ENCODE measurements at regions not wholly inside any gene's neighbourhood (a gene's known extent, or its start where the extent isn't known, plus 50 kb on each side); places are given as distances from the start of the nearest gene placed in this dataset.

DNA sequence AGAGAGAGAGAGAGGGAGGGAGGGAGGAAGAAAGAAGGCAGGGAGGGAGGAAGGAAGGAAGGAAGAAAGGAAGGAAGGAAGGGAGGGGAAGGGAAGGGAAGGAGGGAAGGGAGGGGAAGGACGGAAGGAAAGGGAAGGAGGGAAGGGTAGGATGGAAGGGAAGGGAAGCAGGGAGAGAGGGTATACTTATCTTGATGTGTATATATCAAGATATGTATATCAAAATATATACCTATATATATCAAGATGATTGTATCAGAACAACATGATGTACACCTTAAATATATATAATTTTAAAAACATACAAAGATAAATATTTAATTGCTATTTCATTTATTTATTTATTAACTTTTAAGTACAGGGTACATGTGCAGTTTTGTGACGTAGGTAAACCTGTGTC lies 96.8 kb upstream of the ADAMTS16 start:
- TF ChIP-seq, protein P1, sequence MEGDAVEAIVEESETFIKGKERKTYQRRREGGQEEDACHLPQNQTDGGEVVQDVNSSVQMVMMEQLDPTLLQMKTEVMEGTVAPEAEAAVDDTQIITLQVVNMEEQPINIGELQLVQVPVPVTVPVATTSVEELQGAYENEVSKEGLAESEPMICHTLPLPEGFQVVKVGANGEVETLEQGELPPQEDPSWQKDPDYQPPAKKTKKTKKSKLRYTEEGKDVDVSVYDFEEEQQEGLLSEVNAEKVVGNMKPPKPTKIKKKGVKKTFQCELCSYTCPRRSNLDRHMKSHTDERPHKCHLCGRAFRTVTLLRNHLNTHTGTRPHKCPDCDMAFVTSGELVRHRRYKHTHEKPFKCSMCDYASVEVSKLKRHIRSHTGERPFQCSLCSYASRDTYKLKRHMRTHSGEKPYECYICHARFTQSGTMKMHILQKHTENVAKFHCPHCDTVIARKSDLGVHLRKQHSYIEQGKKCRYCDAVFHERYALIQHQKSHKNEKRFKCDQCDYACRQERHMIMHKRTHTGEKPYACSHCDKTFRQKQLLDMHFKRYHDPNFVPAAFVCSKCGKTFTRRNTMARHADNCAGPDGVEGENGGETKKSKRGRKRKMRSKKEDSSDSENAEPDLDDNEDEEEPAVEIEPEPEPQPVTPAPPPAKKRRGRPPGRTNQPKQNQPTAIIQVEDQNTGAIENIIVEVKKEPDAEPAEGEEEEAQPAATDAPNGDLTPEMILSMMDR (IDR thresholded peaks at IDR 0.05): no peak
- TF ChIP-seq POLR2AphosphoS5 (IDR thresholded peaks at IDR 0.05): no peak
- TF ChIP-seq POLR2A (IDR thresholded peaks at IDR 0.05; ENCODE audit: low read depth): no peak
- no peak for TF ChIP-seq EP300 (IDR thresholded peaks at IDR 0.05)
- Histone ChIP-seq H3K27me3 (no peaks in the 10 kb centered on the region), H3K36me3 (no peaks in the 10 kb centered on the region), H3K27ac (replicated peaks in 1 of 4) (no peak overlapping the region), H3K9me3 (no peaks in the 10 kb centered on the region), H3K4me1 (no peaks in the 10 kb centered on the region), H3K4me3 (no peak overlapping the region)
- 34% methylated on average over 2 of the region's 2 CpGs for WGBS
- no peak for DNase-seq (ENCODE audit: extremely low spot score)
- intact Hi-C loops (cut with DNase I): no loop called here

DNA sequence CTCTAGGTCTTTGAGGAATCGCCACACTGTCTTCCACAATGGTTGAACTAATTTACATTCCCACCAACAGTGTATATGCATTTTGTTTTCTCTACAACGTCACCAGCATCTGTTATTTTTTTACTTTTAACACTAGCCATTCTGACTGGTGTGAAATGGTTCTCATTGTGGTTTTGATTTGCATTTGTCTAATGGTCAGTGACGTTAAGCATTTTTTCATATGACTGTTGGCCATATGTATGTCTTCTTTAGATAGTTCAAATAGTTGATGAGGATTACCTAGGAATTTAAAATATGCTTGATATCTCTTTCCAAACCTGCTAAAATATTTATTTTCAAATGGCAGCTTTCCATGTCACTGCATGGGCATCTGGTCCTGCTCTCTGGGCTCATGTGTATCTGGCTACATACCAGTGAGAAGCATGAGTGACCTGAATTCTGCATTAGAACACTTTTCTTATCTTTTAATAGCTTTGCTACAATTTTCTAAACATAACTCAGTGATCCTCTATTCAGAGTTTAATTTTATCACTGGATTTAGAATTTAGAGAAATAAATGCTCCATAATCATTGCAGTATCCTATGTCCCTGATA lies 95.8 kb upstream of the ADAMTS16 start:
- H3K4me1 ChIP-seq: no peaks in the 10 kb centered on the region
- 77% methylated on average over 3 of the region's 3 CpGs for WGBS
- H3K27ac ChIP-seq (replicated peaks in 1 of 4): no peak overlapping the region
- H3K9me3 ChIP-seq: no peaks in the 10 kb centered on the region
- no peaks in the 10 kb centered on the region for H3K36me3 ChIP-seq
- TF ChIP-seq, protein P1 (IDR thresholded peaks at IDR 0.05): no peak
- TF ChIP-seq EP300 (IDR thresholded peaks at IDR 0.05) (no peak), POLR2AphosphoS5 (IDR thresholded peaks at IDR 0.05) (no peak), POLR2A (IDR thresholded peaks at IDR 0.05; ENCODE audit: low read depth) (no peak)
- intact Hi-C loops (cut with DNase I): no loop called here
- no peaks in the 10 kb centered on the region for H3K27me3 ChIP-seq
- DNase-seq (ENCODE audit: extremely low spot score): no peak
- no peak overlapping the region for H3K4me3 ChIP-seq

DNA sequence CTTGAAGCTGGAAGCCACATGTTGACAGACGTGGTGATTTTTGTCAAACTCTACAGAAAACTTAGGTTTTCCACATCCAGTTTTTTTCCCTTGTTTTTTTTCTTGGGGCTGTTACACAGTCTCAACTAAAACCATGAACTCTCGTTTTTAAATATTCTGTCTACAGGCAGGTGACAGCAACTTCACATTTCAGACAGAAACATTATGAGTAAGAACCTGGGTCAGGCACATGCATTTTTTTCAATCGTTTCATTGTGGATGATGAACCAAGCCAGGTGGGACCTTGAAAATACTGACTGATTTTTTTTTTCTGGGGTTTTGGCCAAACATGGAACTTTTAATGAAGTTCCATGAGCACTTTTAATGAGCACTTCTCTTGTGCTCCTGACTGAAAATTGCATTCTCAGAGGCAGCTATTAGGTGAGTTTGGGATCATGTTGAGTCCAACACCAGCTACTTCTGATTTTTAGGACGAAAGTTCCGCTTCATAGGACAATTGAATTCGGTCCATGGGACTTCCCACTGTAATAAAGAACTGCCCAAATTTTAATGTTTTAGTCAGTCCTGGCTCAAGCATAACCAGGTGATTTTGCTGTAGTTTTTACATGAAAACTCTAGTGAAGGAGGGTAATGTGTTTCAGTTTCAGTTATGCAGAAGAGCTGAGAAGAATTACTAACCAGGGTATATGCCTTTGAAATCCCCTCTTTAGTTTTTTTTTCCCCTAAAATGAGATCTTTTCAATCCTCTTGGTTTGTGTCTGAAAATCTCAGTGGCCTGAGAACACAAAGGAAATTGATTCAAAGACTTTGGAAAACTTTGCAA lies 93.2 kb upstream of the ADAMTS16 start:
- DNase-seq (ENCODE audit: extremely low spot score): no peak
- Histone ChIP-seq H3K27me3 (no peaks in the 10 kb centered on the region), H3K27ac (replicated peaks in 1 of 4) (no peak overlapping the region), H3K4me3 (no peak overlapping the region), H3K9me3 (no peaks in the 10 kb centered on the region), H3K36me3 (no peaks in the 10 kb centered on the region), H3K4me1 (no peaks in the 10 kb centered on the region)
- 78% methylated on average over 6 of the region's 6 CpGs for whole genome bisulfite sequencing
- intact Hi-C loops (cut with DNase I): no loop called here
- TF ChIP-seq POLR2A (IDR thresholded peaks at IDR 0.05; ENCODE audit: low read depth): no peak
- TF ChIP-seq POLR2AphosphoS5 (IDR thresholded peaks at IDR 0.05): no peak
- no peak for TF ChIP-seq EP300 (IDR thresholded peaks at IDR 0.05)
- TF ChIP-seq, protein P1 (IDR thresholded peaks at IDR 0.05): no peak

DNA sequence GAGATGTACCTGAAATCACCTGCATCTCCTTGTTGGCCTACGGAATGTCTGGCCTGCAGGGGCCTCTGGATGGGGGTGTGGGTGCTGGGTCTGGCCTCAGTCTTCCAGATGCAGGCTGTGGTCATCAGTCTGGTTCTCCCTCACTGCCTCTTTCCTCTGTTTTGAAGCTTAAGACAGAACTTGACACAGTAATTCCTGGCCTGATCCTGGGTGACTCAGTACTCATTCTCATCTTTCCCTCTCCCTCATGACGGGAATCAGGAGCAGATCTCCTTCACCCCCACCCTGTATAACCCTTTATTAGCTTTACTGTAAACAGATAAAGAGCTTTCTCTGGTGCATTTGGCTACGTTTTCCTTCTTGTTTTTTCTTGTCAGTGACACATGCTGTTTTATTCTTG lies 89.3 kb upstream of the ADAMTS16 start:
- Histone ChIP-seq H3K27me3 (no peaks in the 10 kb centered on the region), H3K9me3 (no peaks in the 10 kb centered on the region), H3K27ac (replicated peaks in 1 of 4) (no peak overlapping the region), H3K4me1 (no peaks in the 10 kb centered on the region), H3K36me3 (no peaks in the 10 kb centered on the region), H3K4me3 (no peak overlapping the region)
- WGBS: 39% methylated on average over 3 of the region's 3 CpGs
- no peak for TF ChIP-seq POLR2A (IDR thresholded peaks at IDR 0.05; ENCODE audit: low read depth)
- TF ChIP-seq POLR2AphosphoS5 (IDR thresholded peaks at IDR 0.05): no peak
- TF ChIP-seq, protein P1 (IDR thresholded peaks at IDR 0.05): no peak
- TF ChIP-seq EP300 (IDR thresholded peaks at IDR 0.05): no peak
- intact Hi-C loops (cut with DNase I): no loop called here
- no peak for DNase-seq (ENCODE audit: extremely low spot score)
